PC-9 (cell line): ENCODE measurements at regions not wholly inside any gene's neighbourhood (a gene's known extent, or its start where the extent isn't known, plus 50 kb on each side); places are given as distances from the start of the nearest gene placed in this dataset.

Experiments used
- CTCF ChIP-seq: fragments of 200-600 bp; sonication (generic); conservative IDR thresholded peaks from 2 replicates; pipeline ENCODE4 v1.6.1; 2017; ENCODE audit warnings: mixed run types, antibody characterized with exemption, mild to moderate bottlenecking, moderate library complexity
- EZH2 ChIP-seq: fragments of 200-600 bp; sonication (generic); IDR thresholded peaks from 2 replicates; pipeline ENCODE4 v1.8.0; 2017; ENCODE audit warnings: antibody characterized with exemption, low read depth

- TF ChIP-seq CTCF (no peak), EZH2 (no peak)
These were observed 53.4 kb upstream of the CCDC174 start for GRCh38 chr3:14598143-14598569.
